ENCODE measurements at regions not wholly inside any gene's neighbourhood (a gene's known extent, or its start where the extent isn't known, plus 50 kb on each side); places are given as distances from the start of the nearest gene placed in this dataset.
"Not testable (repeated sequence)": the region's sequence is repeated elsewhere in the genome, so short reads cannot be mapped to it uniquely, and the experiment has no call there.

GRCh38 chrX:40878766-40879165 lies 143.4 kb upstream of the MED14 start:
- no peaks in the 10 kb centered on the region for H4K20me1 ChIP-seq (ENCODE audit: insufficient read depth)
- H3K27ac ChIP-seq = no peak overlapping the region
- no peak for TF ChIP-seq CTCF (conservative IDR thresholded peaks at IDR 0.05; ENCODE audit: low read depth, low read length)

GRCh38 chrX:40879172-40879571 lies 143.8 kb upstream of the MED14 start:
- H3K4me3 ChIP-seq (IDR thresholded peaks at IDR 0.05; ENCODE audit: insufficient read depth, low read depth, low read length); H3K36me3 ChIP-seq (ENCODE audit: insufficient read depth); H3K27me3 ChIP-seq (ENCODE audit: insufficient read depth, low read depth); H3K79me2 ChIP-seq (ENCODE audit: insufficient read depth, low read depth); H3K9ac ChIP-seq; H3K4me1 ChIP-seq (ENCODE audit: low read depth, poor library complexity, severe bottlenecking); H4K20me1 ChIP-seq (ENCODE audit: insufficient read depth); H3K4me2 ChIP-seq; H3K27ac ChIP-seq; H2AFZ ChIP-seq (ENCODE audit: low read depth): not testable (repeated sequence)

More at GRCh38 chrX:40878766-40879165, 143.4 kb upstream of the MED14 start:
- Histone ChIP-seq H3K79me2 (ENCODE audit: insufficient read depth, low read depth) (no peaks in the 10 kb centered on the region), H2AFZ (ENCODE audit: low read depth) (no peak overlapping the region), H3K4me2 (no peak overlapping the region), H3K9ac (no peak overlapping the region), H3K4me1 (ENCODE audit: low read depth, poor library complexity, severe bottlenecking) (no peaks in the 10 kb centered on the region), H3K27me3 (ENCODE audit: insufficient read depth, low read depth) (no peaks in the 10 kb centered on the region), H3K36me3 (ENCODE audit: insufficient read depth) (no peaks in the 10 kb centered on the region), H3K4me3 (IDR thresholded peaks at IDR 0.05; ENCODE audit: insufficient read depth, low read depth, low read length) (no peak overlapping the region)

- Histone ChIP-seq H3K79me2 (ENCODE audit: insufficient read depth, low read depth) (no peaks in the 10 kb centered on the region), H3K9ac (no peak overlapping the region), H3K4me1 (ENCODE audit: low read depth, poor library complexity, severe bottlenecking) (no peaks in the 10 kb centered on the region), H3K27ac (no peak overlapping the region), H3K4me2 (no peak overlapping the region), H3K27me3 (ENCODE audit: insufficient read depth, low read depth) (no peaks in the 10 kb centered on the region), H4K20me1 (ENCODE audit: insufficient read depth) (no peaks in the 10 kb centered on the region), H3K4me3 (IDR thresholded peaks at IDR 0.05; ENCODE audit: insufficient read depth, low read depth, low read length) (no peak overlapping the region), H2AFZ (ENCODE audit: low read depth) (no peak overlapping the region), H3K36me3 (ENCODE audit: insufficient read depth) (no peaks in the 10 kb centered on the region)
- no peak for TF ChIP-seq CTCF (conservative IDR thresholded peaks at IDR 0.05; ENCODE audit: low read depth, low read length)
Measured at GRCh38 chrX:40880712-40881111, 145.4 kb upstream of the MED14 start.

- Histone ChIP-seq H3K4me1 (ENCODE audit: low read depth, poor library complexity, severe bottlenecking) (no peaks in the 10 kb centered on the region), H3K4me2 (no peak overlapping the region), H3K36me3 (ENCODE audit: insufficient read depth) (no peaks in the 10 kb centered on the region), H3K27ac (no peak overlapping the region), H3K9ac (no peak overlapping the region), H3K79me2 (ENCODE audit: insufficient read depth, low read depth) (no peaks in the 10 kb centered on the region), H3K4me3 (IDR thresholded peaks at IDR 0.05; ENCODE audit: insufficient read depth, low read depth, low read length) (no peak overlapping the region), H2AFZ (ENCODE audit: low read depth) (no peak overlapping the region), H3K27me3 (ENCODE audit: insufficient read depth, low read depth) (no peaks in the 10 kb centered on the region), H4K20me1 (ENCODE audit: insufficient read depth) (no peaks in the 10 kb centered on the region)
- TF ChIP-seq CTCF (conservative IDR thresholded peaks at IDR 0.05; ENCODE audit: low read depth, low read length) = no peak
Measured at GRCh38 chrX:40883021-40883619, 147.8 kb upstream of the MED14 start.

GRCh38 chrX:40885989-40886388 lies 150.6 kb upstream of the MED14 start:
- Histone ChIP-seq H4K20me1 (ENCODE audit: insufficient read depth) (no peaks in the 10 kb centered on the region), H3K4me1 (ENCODE audit: low read depth, poor library complexity, severe bottlenecking) (no peaks in the 10 kb centered on the region), H3K4me2 (no peak overlapping the region), H3K36me3 (ENCODE audit: insufficient read depth) (no peaks in the 10 kb centered on the region), H3K9ac (no peak overlapping the region), H2AFZ (ENCODE audit: low read depth) (no peak overlapping the region), H3K4me3 (IDR thresholded peaks at IDR 0.05; ENCODE audit: insufficient read depth, low read depth, low read length) (no peak overlapping the region), H3K79me2 (ENCODE audit: insufficient read depth, low read depth) (no peaks in the 10 kb centered on the region), H3K27ac (no peak overlapping the region), H3K27me3 (ENCODE audit: insufficient read depth, low read depth) (no peaks in the 10 kb centered on the region)
- no peak for TF ChIP-seq CTCF (conservative IDR thresholded peaks at IDR 0.05; ENCODE audit: low read depth, low read length)
